ENCODE measurements at regions not wholly inside any gene's neighbourhood (a gene's known extent, or its start where the extent isn't known, plus 50 kb on each side); places are given as distances from the start of the nearest gene placed in this dataset.

GRCh38 chr12:123064366-123064765, 83.9 kb downstream of the ARL6IP4 start:
- H3K9me3 ChIP-seq = no peaks in the 10 kb centered on the region
- H3K4me1 ChIP-seq (ENCODE audit: control insufficient read depth in 1 of 2, low read depth in 2 of 2) = peaks cover 37 to 78% of the 10 kb centered on the region in 2 donors
- TF ChIP-seq, protein P1, sequence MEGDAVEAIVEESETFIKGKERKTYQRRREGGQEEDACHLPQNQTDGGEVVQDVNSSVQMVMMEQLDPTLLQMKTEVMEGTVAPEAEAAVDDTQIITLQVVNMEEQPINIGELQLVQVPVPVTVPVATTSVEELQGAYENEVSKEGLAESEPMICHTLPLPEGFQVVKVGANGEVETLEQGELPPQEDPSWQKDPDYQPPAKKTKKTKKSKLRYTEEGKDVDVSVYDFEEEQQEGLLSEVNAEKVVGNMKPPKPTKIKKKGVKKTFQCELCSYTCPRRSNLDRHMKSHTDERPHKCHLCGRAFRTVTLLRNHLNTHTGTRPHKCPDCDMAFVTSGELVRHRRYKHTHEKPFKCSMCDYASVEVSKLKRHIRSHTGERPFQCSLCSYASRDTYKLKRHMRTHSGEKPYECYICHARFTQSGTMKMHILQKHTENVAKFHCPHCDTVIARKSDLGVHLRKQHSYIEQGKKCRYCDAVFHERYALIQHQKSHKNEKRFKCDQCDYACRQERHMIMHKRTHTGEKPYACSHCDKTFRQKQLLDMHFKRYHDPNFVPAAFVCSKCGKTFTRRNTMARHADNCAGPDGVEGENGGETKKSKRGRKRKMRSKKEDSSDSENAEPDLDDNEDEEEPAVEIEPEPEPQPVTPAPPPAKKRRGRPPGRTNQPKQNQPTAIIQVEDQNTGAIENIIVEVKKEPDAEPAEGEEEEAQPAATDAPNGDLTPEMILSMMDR (IDR thresholded peaks at IDR 0.05) = no peak
- H3K27ac ChIP-seq = peak overlapping the region; percentile 88 to 92
- peak overlapping the region; percentile 16 for H3K4me3 ChIP-seq
- ATAC-seq (ENCODE audit: insufficient number of reproducible peaks, low FRiP score, low read depth) = no peak
- no peaks in the 10 kb centered on the region for H3K27me3 ChIP-seq (replicated peaks; ENCODE audit: insufficient read depth)
- H3K36me3 ChIP-seq = no peaks in the 10 kb centered on the region
- no peak for DNase-seq (ENCODE audit: low spot score)

DNA sequence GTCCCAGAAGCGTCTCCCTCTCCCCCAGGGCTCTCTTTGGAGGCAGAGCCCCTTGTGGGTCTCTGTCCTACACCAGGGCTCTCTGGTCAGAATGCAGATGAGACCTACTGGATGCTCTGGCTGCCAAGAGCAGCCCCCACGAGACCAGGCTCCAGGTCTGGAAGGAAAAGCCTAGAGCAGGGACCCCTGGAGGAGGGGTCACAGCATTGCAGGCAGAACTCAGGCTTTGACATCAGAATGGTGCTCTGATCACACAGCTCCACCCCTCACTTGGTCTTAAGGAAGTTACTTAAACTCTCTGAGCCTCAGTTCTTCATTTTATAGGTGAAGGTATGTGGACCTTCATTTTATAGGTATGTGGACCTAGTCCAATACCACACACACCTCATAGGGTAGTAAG, 83.1 kb downstream of the ARL6IP4 start:
- Histone ChIP-seq H3K36me3 (no peaks in the 10 kb centered on the region), H3K4me3 (no peak overlapping the region), H3K27me3 (replicated peaks; ENCODE audit: insufficient read depth) (no peaks in the 10 kb centered on the region), H3K27ac (peak overlapping the region; percentile 88 to 92), H3K4me1 (ENCODE audit: control insufficient read depth in 1 of 2, low read depth in 2 of 2) (peaks cover 39 to 79% of the 10 kb centered on the region in 2 donors), H3K9me3 (no peaks in the 10 kb centered on the region)
- TF ChIP-seq, protein P1 (IDR thresholded peaks at IDR 0.05) = no peak
- DNase-seq (ENCODE audit: low spot score) = no peak
- ATAC-seq (ENCODE audit: insufficient number of reproducible peaks, low FRiP score, low read depth) = no peak

GRCh38 chr12:123062681-123063486, 82.4 kb downstream of the ARL6IP4 start:
- H3K4me1 ChIP-seq (ENCODE audit: control insufficient read depth in 1 of 2, low read depth in 2 of 2) = peaks cover 39 to 79% of the 10 kb centered on the region in 2 donors
- no peaks in the 10 kb centered on the region for H3K9me3 ChIP-seq
- H3K4me3 ChIP-seq = no peak overlapping the region
- no peaks in the 10 kb centered on the region for H3K27me3 ChIP-seq (replicated peaks; ENCODE audit: insufficient read depth)
- peak; percentile 56 for ATAC-seq (ENCODE audit: insufficient number of reproducible peaks, low FRiP score, low read depth)
- H3K27ac ChIP-seq = peak overlapping the region; percentile 88 to 92
- TF ChIP-seq, protein P1 (IDR thresholded peaks at IDR 0.05) = no peak
- H3K36me3 ChIP-seq = no peaks in the 10 kb centered on the region
- peak; percentile 42 for DNase-seq (ENCODE audit: low spot score)

DNA sequence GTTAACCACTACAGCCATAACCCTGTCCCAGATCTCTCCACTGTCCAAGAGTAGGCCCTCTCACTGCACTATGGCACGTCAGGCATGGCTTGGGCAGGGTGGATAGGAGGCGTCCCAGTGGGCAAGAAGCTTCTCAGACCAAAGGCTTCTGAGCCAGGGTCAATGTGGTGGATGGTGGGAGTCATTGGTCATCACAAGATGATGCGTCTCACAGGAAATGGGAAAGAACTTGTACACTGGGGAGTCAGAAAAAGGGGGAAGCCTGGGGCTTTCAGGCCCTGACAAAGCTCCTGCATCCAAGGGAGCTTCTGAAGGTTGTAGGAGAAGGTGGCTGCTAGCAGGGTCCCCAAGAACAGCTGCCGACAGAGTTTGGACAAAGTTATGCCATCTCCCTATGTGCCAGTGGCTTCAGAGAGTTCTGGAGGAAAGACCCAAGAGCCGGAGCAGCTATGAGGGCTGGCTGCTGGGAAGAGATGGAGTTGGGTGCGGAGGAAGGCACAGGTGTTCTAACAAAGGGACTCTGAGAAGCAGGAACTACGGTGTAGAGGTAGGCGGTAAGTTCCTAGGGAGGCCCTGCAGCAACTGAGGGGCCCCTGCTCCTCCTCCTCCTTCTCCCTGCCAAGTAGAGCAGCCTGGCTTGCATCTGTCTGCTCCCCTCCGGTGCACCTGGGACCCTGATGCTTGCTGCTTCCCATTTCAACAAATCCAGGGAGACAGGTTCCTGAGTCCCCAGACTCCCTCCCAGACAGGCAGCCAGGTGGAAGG, 81.1 kb downstream of the ARL6IP4 start:
- TF ChIP-seq, protein P1 (IDR thresholded peaks at IDR 0.05) = no peak

DNA sequence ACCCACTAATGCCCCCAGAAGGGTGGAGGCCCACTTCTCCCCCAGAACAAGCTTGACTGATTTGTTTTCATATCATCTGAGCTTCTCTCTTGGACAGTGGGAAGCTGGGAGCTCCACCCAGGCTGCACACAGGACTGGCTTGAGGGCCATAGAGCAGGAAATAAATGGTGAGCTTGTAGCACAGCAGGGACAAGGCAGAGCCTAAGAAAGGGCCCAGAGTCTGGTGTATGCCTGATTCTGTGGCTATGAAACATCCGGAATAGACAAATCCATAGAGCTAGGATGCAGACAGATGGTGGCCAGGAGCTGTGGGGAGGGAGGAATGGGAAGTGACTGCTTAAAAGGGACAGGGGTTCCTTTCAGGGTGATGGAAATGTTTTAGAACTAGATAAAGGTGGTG, 79.0 kb downstream of the ARL6IP4 start:
- H3K4me1 ChIP-seq (ENCODE audit: control insufficient read depth in 1 of 2, low read depth in 2 of 2) = peaks cover 23 to 69% of the 10 kb centered on the region in 2 donors
- TF ChIP-seq, protein P1 (IDR thresholded peaks at IDR 0.05) = no peak
- no peaks in the 10 kb centered on the region for H3K36me3 ChIP-seq
- no peaks in the 10 kb centered on the region for H3K27me3 ChIP-seq (replicated peaks; ENCODE audit: insufficient read depth)
- no peak overlapping the region for H3K27ac ChIP-seq
- no peak overlapping the region for H3K4me3 ChIP-seq
- H3K9me3 ChIP-seq = no peaks in the 10 kb centered on the region
- no peak for ATAC-seq (ENCODE audit: insufficient number of reproducible peaks, low FRiP score, low read depth)
- no peak for DNase-seq (ENCODE audit: low spot score)

More for the DNA sequence above, 81.1 kb downstream of the ARL6IP4 start:
- Histone ChIP-seq H3K9me3 (no peaks in the 10 kb centered on the region), H3K27ac (peak overlapping the region; percentile 88 to 92), H3K4me3 (no peak overlapping the region), H3K36me3 (no peaks in the 10 kb centered on the region), H3K27me3 (replicated peaks; ENCODE audit: insufficient read depth) (no peaks in the 10 kb centered on the region), H3K4me1 (ENCODE audit: control insufficient read depth in 1 of 2, low read depth in 2 of 2) (peaks cover 39 to 76% of the 10 kb centered on the region in 2 donors)
- DNase-seq (ENCODE audit: low spot score) (no peak), ATAC-seq (ENCODE audit: insufficient number of reproducible peaks, low FRiP score, low read depth) (no peak)
